Lower leg skin (tissue), 3 donors: ENCODE measurements at regions not wholly inside any gene's neighbourhood (a gene's known extent, or its start where the extent isn't known, plus 50 kb on each side); places are given as distances from the start of the nearest gene placed in this dataset.
"Not testable (repeated sequence)": the region's sequence is repeated elsewhere in the genome, so short reads cannot be mapped to it uniquely, and the experiment has no call there.

ENCODE experiments used
- POLR2A ChIP-seq, 2 donors: fragments of 450-650 bp; IDR thresholded peaks; one replicate each; pipeline ENCODE4 v1.6.1; 2016 to 2017; ENCODE audit warnings: antibody characterized with exemption in 2 of 2, mild to moderate bottlenecking in 1 of 2, moderate library complexity in 1 of 2
- TF ChIP-seq, protein P1 (sequence below), 3 donors: fragments of 450-650 bp; IDR thresholded peaks; one replicate each; pipeline ENCODE4 v1.5.1; 2016; ENCODE audit warnings: antibody characterized with exemption in 3 of 3, mild to moderate bottlenecking in 3 of 3, moderate library complexity in 2 of 3

DNA sequence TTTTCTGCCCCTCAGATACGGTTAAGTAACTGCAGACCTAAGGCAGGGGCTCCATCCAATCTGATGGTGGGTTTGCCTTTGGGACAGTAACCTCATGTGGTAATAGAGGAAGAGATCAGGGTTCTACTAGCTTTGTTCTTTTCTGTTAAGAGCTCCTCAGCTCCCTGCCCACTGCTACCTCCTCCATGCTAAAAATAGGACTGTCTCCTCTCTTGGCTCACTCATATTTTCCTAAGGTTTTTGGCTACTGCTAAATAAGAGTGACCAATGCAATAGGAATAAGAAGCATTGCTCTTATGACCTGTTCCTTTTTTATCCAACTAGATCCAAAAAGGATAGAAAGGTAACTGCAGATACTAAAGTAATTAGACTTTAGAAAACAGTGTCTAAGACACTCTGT, 99.6 kb downstream of the THSD1 start:
- TF ChIP-seq, protein P1, sequence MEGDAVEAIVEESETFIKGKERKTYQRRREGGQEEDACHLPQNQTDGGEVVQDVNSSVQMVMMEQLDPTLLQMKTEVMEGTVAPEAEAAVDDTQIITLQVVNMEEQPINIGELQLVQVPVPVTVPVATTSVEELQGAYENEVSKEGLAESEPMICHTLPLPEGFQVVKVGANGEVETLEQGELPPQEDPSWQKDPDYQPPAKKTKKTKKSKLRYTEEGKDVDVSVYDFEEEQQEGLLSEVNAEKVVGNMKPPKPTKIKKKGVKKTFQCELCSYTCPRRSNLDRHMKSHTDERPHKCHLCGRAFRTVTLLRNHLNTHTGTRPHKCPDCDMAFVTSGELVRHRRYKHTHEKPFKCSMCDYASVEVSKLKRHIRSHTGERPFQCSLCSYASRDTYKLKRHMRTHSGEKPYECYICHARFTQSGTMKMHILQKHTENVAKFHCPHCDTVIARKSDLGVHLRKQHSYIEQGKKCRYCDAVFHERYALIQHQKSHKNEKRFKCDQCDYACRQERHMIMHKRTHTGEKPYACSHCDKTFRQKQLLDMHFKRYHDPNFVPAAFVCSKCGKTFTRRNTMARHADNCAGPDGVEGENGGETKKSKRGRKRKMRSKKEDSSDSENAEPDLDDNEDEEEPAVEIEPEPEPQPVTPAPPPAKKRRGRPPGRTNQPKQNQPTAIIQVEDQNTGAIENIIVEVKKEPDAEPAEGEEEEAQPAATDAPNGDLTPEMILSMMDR (IDR thresholded peaks at IDR 0.05) = not testable (repeated sequence)
- not testable (repeated sequence) for TF ChIP-seq POLR2A (IDR thresholded peaks at IDR 0.05)
